ENCODE measurements at regions not wholly inside any gene's neighbourhood (a gene's known extent, or its start where the extent isn't known, plus 50 kb on each side); places are given as distances from the start of the nearest gene placed in this dataset.

DNA sequence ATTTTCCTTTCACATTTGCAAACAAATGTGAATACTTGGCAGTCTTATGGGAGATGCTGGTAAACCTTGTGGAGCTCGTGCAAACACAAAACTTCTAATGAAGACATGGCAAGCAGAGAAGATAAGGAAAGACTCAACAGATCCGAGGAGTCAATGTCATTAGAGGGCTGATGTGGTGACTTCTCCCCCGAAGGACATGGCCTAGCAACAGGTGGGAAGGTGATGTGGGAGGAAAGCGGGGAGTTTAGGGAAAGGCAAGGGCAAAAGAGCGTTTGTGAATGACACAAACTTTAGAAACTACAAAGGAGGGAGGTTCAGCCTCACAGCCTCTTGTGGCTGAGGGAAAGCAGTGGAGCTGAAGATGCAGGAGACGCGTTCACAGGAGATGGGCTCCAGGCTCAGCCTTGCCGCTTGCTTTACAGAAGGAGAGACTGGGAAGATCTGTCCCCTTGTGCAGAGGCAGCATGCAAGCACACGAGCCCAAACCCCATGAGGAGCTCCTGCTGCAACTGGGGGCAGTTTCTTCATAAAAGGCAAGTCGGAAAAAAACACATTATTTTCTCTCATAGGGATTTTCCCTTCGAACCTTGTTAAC lies 86.6 kb downstream of the SOWAHC start:
- peak overlapping the region; percentile 98 for H3K27ac ChIP-seq
- POLR2A ChIA-PET (ENCODE audit: low non-redundant PET), result no interaction called here
- no peak for DNase-seq (ENCODE audit: low spot score)
- CTCF ChIA-PET, result no interaction called here
- no peak for TF ChIP-seq CTCF (conservative IDR thresholded peaks at IDR 0.05; ENCODE audit: low read depth)

GRCh38 chr2:109701362-109701761 lies 87.2 kb downstream of the SOWAHC start:
- peak overlapping the region; percentile 98 for H3K27ac ChIP-seq
- CTCF ChIA-PET, result interaction anchor here (0.6 to 0.7 kb wide), 2 partner anchors 91 to 386 kb away, joined by 3 to 6 read pairs; no protein-coding TSS in a partner anchor
- no peak for DNase-seq (ENCODE audit: low spot score)
- no peak for TF ChIP-seq CTCF (conservative IDR thresholded peaks at IDR 0.05; ENCODE audit: low read depth)
- POLR2A ChIA-PET (ENCODE audit: low non-redundant PET), result interaction anchor here (1.3 kb wide), 1 partner anchor 87 kb away, joined by 7 read pairs; the partner anchor contains the start of gene SOWAHC

DNA sequence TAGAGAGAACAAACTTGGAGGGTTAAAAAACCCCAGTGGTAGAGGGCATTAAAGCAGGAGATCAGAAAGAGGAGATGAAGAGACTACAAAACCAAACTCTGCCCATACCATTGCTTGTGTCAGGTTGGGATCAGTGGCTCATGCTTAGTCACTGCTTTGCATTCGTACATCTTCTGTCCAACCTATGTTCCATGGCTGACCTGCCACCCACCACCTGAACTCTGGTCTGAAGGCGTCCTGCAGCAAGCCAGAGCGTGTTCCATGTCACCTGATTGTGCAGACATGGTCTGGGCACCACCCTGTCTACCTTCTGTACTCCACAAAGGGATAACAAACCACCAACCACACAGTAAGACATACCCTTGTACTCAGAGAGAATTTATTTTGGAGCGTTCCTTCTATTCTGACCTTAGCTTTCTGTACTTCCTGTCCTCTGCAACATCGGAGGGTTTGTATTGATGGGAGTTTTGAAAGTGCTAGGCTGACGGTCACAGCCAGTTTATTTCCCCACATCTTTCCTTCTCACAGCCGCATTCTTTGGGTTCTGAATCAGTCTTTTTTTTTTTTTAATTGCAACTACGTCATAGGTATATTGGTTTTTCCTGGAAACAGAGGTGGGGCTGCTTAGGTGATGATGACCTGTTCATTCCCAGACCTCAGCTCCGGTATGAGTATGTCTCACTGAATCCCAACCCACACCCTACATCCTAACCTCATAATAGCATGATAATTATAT lies 88.3 kb downstream of the SOWAHC start:
- CTCF ChIA-PET, result interaction anchor here (0.5 to 0.6 kb wide), 3 partner anchors 76 to 192 kb away, joined by 3 read pairs; no protein-coding TSS in a partner anchor
- peak overlapping the region; percentile 98 for H3K27ac ChIP-seq
- TF ChIP-seq CTCF (conservative IDR thresholded peaks at IDR 0.05; ENCODE audit: low read depth), result no peak
- POLR2A ChIA-PET (ENCODE audit: low non-redundant PET), result interaction anchor here (0.8 to 1.3 kb wide), 3 partner anchors 87 to 155 kb away, joined by 3 to 7 read pairs (median 3); partner anchors contain the start of gene SOWAHC
- DNase-seq (ENCODE audit: low spot score), result peak; percentile 96

GRCh38 chr2:109703077-109703476 lies 88.9 kb downstream of the SOWAHC start:
- ChIA-PET POLR2A (ENCODE audit: low non-redundant PET) (interaction anchor here (0.8 to 0.9 kb wide), 2 partner anchors 87 to 156 kb away, joined by 3 read pairs; no protein-coding TSS in a partner anchor), CTCF (interaction anchor here (0.7 to 1.0 kb wide), 2 partner anchors 12 to 50 kb away, joined by 3 to 4 read pairs; no protein-coding TSS in a partner anchor)
- no peak for TF ChIP-seq CTCF (conservative IDR thresholded peaks at IDR 0.05; ENCODE audit: low read depth)
- peak; percentile 36 for DNase-seq (ENCODE audit: low spot score)
- peak overlapping the region; percentile 90 for H3K27ac ChIP-seq

- TF ChIP-seq CTCF (conservative IDR thresholded peaks at IDR 0.05; ENCODE audit: low read depth), result no peak
- POLR2A ChIA-PET (ENCODE audit: low non-redundant PET), result no interaction called here
- peak overlapping the region; percentile 90 for H3K27ac ChIP-seq
- CTCF ChIA-PET, result interaction anchor here (0.6 to 1.0 kb wide), 4 partner anchors 11 to 123 kb away, joined by 3 to 4 read pairs (median 4); no protein-coding TSS in a partner anchor
- DNase-seq (ENCODE audit: low spot score), result no peak
Measured at GRCh38 chr2:109703798-109704197, 89.6 kb downstream of the SOWAHC start.

DNA sequence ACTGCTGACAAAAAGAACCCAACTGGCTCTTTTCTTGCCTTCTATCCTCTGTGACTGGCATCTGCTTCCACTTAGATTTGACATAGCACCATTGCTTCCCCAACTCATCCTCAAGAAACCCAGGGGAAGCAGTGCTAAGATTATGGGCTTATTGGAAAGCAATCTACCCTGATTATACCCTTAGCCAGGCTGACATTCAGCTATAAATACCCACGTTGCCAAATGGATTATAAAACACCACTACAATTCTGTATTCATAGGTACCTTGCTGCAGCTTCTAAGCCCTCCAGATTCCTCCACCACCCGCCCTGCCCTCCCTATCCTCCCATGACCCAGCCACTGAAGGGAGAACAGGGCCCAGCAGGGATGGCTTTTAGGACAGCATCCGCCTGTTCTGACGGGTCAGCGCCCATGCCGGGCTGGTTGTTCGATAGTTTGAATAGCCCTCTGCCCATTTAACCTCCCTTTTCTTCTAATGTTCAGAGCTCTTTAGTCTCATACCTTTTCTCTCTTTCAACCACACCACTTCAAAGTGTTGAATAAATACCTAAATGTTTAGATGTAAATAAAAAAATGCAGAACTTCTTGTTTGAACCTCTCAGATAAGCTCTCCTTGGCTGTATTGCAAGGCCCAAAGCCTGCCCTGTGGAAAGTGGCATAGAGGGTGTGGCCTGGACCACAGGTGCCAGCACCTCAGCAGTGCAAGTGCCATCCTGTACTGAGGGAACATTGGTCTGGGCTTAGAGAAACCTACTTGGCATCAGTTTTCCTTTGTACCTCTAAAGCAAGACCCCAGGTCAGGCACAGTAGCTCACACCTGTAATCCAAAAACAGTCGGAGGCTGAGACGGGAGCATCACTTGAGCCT lies 86.6 kb upstream of the RGPD5 start:
- peak overlapping the region; percentile 22 for H3K27ac ChIP-seq
- ChIA-PET POLR2A (ENCODE audit: low non-redundant PET) (no interaction called here), CTCF (no interaction called here)
- DNase-seq (ENCODE audit: low spot score), result no peak
- TF ChIP-seq CTCF (conservative IDR thresholded peaks at IDR 0.05; ENCODE audit: low read depth), result no peak
